Common myeloid progenitor, CD34-positive (primary cell): ENCODE measurements at regions not wholly inside any gene's neighbourhood (a gene's known extent, or its start where the extent isn't known, plus 50 kb on each side); places are given as distances from the start of the nearest gene placed in this dataset.

Experiments used
- CTCF ChIA-PET: fragments of 350-600 bp; sonication (Branson Sonifier 250); formaldehyde crosslinking; loops from one replicate; lab custom pipeline; 2021; ENCODE audit warnings: antibody characterized with exemption; lab: Charles Lee
- POLR2A ChIA-PET: fragments of 350-600 bp; sonication (Branson Sonifier 250); formaldehyde crosslinking; loops from one replicate; lab custom pipeline; 2021; ENCODE audit warnings: antibody characterized with exemption; lab: Charles Lee
- DNase-seq, 3 donors: peaks; one replicate each; pipeline versions ENCODE4 v3.0.0 to v3.0.0-alpha.2; 2013
- H3K27ac ChIP-seq, 2 experiments: 1 replicate in 1 of 2; 2 replicates in 1 of 2; pipeline ENCODE4 v1.7.0; 2013; ENCODE audit warnings: inconsistent platforms in 2 of 2, low read length in 2 of 2, mild to moderate bottlenecking in 2 of 2, low read depth in 1 of 2, moderate library complexity in 1 of 2; ENCODE audit not compliant: severe bottlenecking in 2 of 2, insufficient read depth in 1 of 2, poor library complexity in 1 of 2
- H3K27me3 ChIP-seq, 5 experiments: replicated peaks in 2 of 5; 1 replicate in 3 of 5; 2 replicates in 2 of 5; pipeline versions ENCODE4 v1.6.1 to v1.7.0; 2013; ENCODE audit warnings: low read length in 4 of 5, mild to moderate bottlenecking in 2 of 5, moderate library complexity in 2 of 5, inconsistent platforms in 1 of 5; ENCODE audit not compliant: insufficient read depth in 5 of 5, control insufficient read depth in 4 of 5
- H3K36me3 ChIP-seq, 4 experiments: 1 replicate in 2 of 4; 2 replicates in 2 of 4; pipeline versions ENCODE4 v1.6.1 to v1.7.0; 2013; ENCODE audit warnings: low read length in 3 of 4, control low read depth in 1 of 4, mild to moderate bottlenecking in 1 of 4; ENCODE audit not compliant: control insufficient read depth in 4 of 4, insufficient read depth in 4 of 4
- H3K4me1 ChIP-seq, 4 experiments: 1 replicate in 3 of 4; 2 replicates in 1 of 4; pipeline versions ENCODE4 v1.6.1 to v1.7.1; 2013; ENCODE audit warnings: low read length in 3 of 4, mild to moderate bottlenecking in 3 of 4, control low read depth in 1 of 4, inconsistent platforms in 1 of 4, moderate library complexity in 1 of 4; ENCODE audit not compliant: control insufficient read depth in 4 of 4, insufficient read depth in 4 of 4; ENCODE audit errors: control extremely low read depth in 1 of 4
- H3K4me3 ChIP-seq, 7 experiments: 1 replicate in 4 of 7; 2 replicates in 3 of 7; pipeline versions ENCODE4 v1.5.1 to v1.7.0; 2013; ENCODE audit warnings: mild to moderate bottlenecking in 7 of 7, low read length in 6 of 7, moderate library complexity in 6 of 7, inconsistent platforms in 2 of 7, low read depth in 2 of 7, control low read depth in 1 of 7; ENCODE audit not compliant: insufficient read depth in 4 of 7, control insufficient read depth in 1 of 7; ENCODE audit errors: extremely low read depth in 1 of 7
- H3K9me3 ChIP-seq, 5 experiments: 1 replicate in 4 of 5; 2 replicates in 1 of 5; pipeline versions ENCODE4 v1.6.1 to v1.7.1; 2013; ENCODE audit warnings: low read length in 4 of 5, mild to moderate bottlenecking in 2 of 5, inconsistent platforms in 1 of 5, low read depth in 1 of 5, moderate library complexity in 1 of 5; ENCODE audit not compliant: control insufficient read depth in 4 of 5, insufficient read depth in 2 of 5; ENCODE audit errors: control extremely low read depth in 1 of 5
- WGBS: methylation state at CpG from one replicate; pipeline ENCODE4 v1.1.5; 2013; ENCODE audit not compliant: insufficient coverage; 5-methylcytosine and 5-hydroxymethylcytosine counted together

GRCh38 chr2:200186002-200186401, 120.5 kb upstream of the SPATS2L start:
- Histone ChIP-seq H3K9me3 (peaks cover 0 to 3% (median 0%) of the 10 kb centered on the region in 5 experiments), H3K4me1 (no peaks in the 10 kb centered on the region), H3K4me3 (no peak overlapping the region), H3K27me3 (peaks cover 0 to 10% (median 4%) of the 10 kb centered on the region in 5 experiments), H3K27ac (no peak overlapping the region), H3K36me3 (no peaks in the 10 kb centered on the region)
- POLR2A ChIA-PET = no interaction called here
- no CpG with 5 or more reads among the region's 1 CpG for WGBS
- CTCF ChIA-PET = no interaction called here
- no peak for DNase-seq

DNA sequence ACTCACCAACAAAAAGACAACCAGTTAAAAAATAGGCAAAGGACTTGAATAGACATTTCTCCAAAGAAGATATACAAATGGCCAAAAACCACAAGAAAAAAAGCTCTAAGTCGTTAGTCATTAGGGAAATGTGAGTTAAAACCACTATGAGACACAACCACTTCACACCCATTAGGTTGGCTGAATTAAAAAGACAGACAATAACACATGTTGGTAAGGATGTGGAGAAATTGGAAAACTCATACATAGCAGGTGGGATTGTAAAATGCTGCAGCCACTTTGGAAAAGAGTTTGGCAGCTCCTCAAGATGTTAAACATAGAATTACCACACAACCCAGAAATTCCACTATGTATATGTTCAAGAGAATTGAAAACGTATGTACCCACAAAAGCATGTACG, 117.6 kb upstream of the SPATS2L start:
- no peak overlapping the region for H3K4me3 ChIP-seq
- H3K27me3 ChIP-seq = peaks cover 0 to 8% (median 0%) of the 10 kb centered on the region in 5 experiments
- CTCF ChIA-PET = no interaction called here
- DNase-seq = no peak
- no peaks in the 10 kb centered on the region for H3K4me1 ChIP-seq
- no peak overlapping the region for H3K27ac ChIP-seq
- POLR2A ChIA-PET = no interaction called here
- peaks cover 0 to 2% (median 0%) of the 10 kb centered on the region in 5 experiments for H3K9me3 ChIP-seq
- H3K36me3 ChIP-seq = no peaks in the 10 kb centered on the region
- WGBS = 100% methylated on average over 1 of the region's 3 CpGs

GRCh38 chr2:200189964-200190363, 116.5 kb upstream of the SPATS2L start:
- no peak for DNase-seq
- no peak overlapping the region for H3K27ac ChIP-seq
- peaks cover 0 to 4% (median 0%) of the 10 kb centered on the region in 5 experiments for H3K27me3 ChIP-seq
- peaks cover 0 to 2% (median 0%) of the 10 kb centered on the region in 5 experiments for H3K9me3 ChIP-seq
- ChIA-PET CTCF (interaction anchor here (0.6 kb wide), 1 partner anchor 134 kb away, joined by 3 read pairs; no protein-coding TSS in a partner anchor), POLR2A (no interaction called here)
- 94% methylated on average over 2 of the region's 2 CpGs for WGBS
- no peaks in the 10 kb centered on the region for H3K4me1 ChIP-seq
- H3K36me3 ChIP-seq = no peaks in the 10 kb centered on the region
- H3K4me3 ChIP-seq = no peak overlapping the region

DNA sequence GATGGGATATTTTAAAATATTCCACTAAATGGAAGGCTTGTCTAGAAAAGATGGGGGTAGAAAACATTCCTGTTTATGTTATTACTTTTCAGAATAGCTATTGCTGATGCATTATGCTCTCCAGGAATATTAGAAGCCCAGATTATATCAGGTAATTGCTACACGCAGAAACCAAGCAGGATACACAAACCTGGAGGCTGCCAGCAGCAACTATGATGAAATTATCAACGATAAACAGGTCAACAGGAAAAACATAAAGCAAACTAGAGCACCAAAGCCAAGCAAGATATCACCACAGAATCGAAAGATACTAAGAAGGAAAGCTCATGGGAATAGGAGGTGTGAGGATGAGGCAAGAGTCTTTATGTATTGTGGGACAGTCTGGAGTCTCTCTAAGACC, 113.2 kb upstream of the SPATS2L start:
- no peaks in the 10 kb centered on the region for H3K27me3 ChIP-seq
- no peaks in the 10 kb centered on the region for H3K4me1 ChIP-seq
- CTCF ChIA-PET = interaction anchor here (1.0 kb wide), 1 partner anchor 206 kb away, joined by 3 read pairs; no protein-coding TSS in a partner anchor

GRCh38 chr2:200193791-200194190, 112.7 kb upstream of the SPATS2L start:
- no peaks in the 10 kb centered on the region for H3K36me3 ChIP-seq
- 100% methylated on average over 1 of the region's 5 CpGs for whole genome bisulfite sequencing
- POLR2A ChIA-PET = no interaction called here
- H3K27ac ChIP-seq = no peak overlapping the region
- no peaks in the 10 kb centered on the region for H3K9me3 ChIP-seq
- H3K27me3 ChIP-seq = no peaks in the 10 kb centered on the region
- CTCF ChIA-PET = no interaction called here
- DNase-seq = no peak
- H3K4me1 ChIP-seq = peaks cover 0 to 4% (median 0%) of the 10 kb centered on the region in 4 experiments
- H3K4me3 ChIP-seq = no peak overlapping the region

More for the DNA sequence above, 113.2 kb upstream of the SPATS2L start:
- POLR2A ChIA-PET = no interaction called here
- 100% methylated on average over 1 of the region's 3 CpGs for WGBS
- H3K36me3 ChIP-seq = no peaks in the 10 kb centered on the region
- no peak for DNase-seq
- H3K4me3 ChIP-seq = no peak overlapping the region
- H3K9me3 ChIP-seq = no peaks in the 10 kb centered on the region
- H3K27ac ChIP-seq = no peak overlapping the region

DNA sequence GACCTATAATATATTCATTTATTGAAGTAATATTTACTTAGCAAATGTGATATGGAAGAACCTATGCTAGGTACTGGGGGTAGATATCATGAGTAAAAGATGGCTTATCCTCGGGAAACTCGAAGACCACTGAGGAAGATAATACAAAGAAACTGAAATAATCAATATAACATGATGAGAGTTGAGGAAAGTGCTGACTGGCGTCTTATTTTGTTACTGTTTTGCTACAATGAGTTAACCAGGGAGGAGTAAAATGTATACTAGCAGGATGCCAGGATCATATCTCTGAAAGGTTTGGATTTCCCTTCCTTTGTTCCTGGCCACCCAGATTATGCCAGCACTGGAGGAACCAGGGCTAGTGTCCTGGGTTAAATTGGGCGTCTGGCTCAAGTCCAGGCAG, 111.7 kb upstream of the SPATS2L start:
- no peak overlapping the region for H3K4me3 ChIP-seq
- no peaks in the 10 kb centered on the region for H3K36me3 ChIP-seq
- peaks cover 0 to 14% (median 4%) of the 10 kb centered on the region in 4 experiments for H3K4me1 ChIP-seq
- H3K9me3 ChIP-seq = no peaks in the 10 kb centered on the region
- ChIA-PET CTCF (no interaction called here), POLR2A (no interaction called here)
- no peaks in the 10 kb centered on the region for H3K27me3 ChIP-seq
- WGBS = 100% methylated on average over 2 of the region's 4 CpGs
- no peak overlapping the region for H3K27ac ChIP-seq
- DNase-seq = no peak

GRCh38 chr2:200199005-200199404, 107.5 kb upstream of the SPATS2L start:
- Histone ChIP-seq H3K27ac (no peak overlapping the region), H3K4me3 (no peak overlapping the region), H3K9me3 (no peaks in the 10 kb centered on the region), H3K36me3 (no peaks in the 10 kb centered on the region), H3K27me3 (no peaks in the 10 kb centered on the region), H3K4me1 (peaks cover 0 to 17% (median 5%) of the 10 kb centered on the region in 4 experiments)
- ChIA-PET CTCF (interaction anchor here (1.3 kb wide), 1 partner anchor 110 kb away, joined by 3 read pairs; no protein-coding TSS in a partner anchor), POLR2A (no interaction called here)
- peak; percentile 19 to 73 (median 66) for DNase-seq
- WGBS = 0% methylated on average over 2 of the region's 2 CpGs
